ENCODE measurements at regions not wholly inside any gene's neighbourhood (a gene's known extent, or its start where the extent isn't known, plus 50 kb on each side); places are given as distances from the start of the nearest gene placed in this dataset.

DNA sequence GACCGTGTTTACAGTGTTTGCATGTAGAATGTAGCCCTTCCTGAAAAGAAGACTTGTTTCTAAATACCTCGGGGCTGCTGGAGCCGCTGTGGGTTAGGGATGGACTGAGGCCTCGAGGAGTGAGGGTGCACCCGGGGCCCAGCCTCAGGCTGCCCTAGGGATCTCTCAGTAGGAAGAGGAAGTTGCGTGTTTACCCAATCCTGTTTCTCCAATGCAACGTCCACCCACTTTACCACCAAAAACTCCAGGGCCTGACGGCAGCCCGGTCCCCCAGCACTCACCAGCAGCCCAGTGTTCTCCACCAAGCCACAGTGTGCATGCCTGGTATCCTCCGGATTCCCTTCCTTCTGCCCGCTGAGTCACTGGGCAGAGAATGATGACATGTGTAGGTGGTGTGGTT lies 255.8 kb downstream of the GLI2 start:
- DNase-seq (ENCODE audit: low spot score) = no peak

DNA sequence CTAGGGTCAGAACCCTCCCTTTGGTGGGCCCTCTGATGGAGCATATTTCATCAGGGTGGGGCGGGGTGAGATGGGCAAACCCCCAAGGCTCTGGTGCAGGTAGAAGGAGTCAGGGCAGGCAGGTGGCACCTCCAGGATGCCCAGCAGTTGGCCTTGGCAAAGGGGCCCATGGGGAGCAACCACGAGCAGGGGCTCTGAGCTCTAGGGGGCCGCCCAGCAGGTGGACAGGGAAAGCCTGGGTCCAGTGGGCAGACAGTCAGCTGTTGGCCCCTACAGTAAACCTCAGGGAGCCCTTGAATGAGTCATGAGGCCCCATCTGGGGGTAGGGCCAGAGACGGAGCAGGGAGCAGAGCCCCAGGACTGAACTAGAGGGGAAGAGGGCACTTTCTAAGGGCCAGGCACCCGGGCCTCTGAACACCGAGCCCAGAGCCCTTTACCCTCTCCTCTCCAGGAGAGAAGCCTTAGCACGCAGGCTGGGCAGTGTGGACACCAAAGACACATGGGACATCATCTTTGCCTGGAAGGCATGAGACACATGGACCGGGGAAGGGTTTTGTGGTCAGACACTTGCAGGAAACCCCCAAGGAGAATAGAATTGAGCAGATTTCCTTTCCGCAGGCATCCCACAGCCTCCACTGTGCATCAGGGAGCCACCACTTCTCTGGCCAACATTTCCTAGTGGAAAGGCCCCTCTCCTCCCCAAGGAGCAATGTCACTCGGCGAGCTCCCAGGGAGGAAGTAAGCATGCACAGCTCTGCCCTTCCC lies 257.3 kb downstream of the GLI2 start:
- no peak for DNase-seq (ENCODE audit: low spot score)

DNA sequence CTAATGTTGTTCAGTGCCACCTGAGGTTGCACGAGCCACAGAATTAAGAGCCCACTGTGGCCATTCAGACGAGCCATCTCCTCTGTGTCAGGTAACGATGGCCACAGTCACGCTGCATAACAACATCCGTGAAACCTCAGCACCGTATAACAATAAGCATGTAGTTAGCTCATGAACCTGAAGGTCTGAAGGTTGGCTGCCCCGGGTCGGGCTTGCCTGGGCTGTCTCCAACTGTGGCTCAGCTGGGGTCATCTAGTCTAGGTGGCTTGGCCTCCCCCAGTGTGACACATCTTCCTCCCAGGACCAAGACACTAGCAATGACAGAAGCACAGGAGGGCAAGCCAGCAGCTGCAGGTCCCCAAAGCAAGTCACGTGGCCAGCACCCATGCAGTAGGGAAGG lies 258.0 kb downstream of the GLI2 start:
- no peak for DNase-seq (ENCODE audit: low spot score)

DNA sequence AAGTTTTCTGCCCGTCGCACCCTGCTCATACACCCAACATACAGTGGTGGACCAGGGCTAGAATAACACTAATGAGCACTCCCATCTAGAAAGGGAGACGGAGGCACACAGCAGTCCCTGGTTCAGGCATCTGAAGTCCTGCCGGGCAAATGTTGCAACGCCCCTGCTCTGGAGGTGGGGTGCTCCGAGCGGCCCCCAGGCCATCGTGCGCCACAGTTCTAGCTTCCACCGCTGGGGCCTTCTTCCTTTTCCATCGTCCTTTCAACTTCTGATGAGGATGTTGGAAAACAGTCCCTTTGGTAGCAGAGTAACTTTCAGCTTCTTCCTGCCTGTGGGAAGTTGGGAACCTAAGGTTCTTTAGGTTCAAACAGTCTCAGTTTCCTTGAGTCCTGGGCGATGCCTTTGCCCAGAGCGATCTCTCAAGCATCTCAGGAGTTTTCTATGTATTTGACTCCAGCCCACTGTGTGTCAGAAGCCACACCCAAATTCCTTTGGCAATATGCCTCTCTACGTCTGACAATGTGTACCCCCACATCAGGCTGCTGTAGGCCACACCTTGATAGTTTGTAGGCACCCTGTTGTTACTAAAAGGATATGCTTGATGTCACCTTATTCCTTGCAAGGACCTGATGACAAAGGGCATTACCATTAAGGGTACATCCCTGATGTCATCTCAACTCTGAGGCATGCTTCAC lies 258.8 kb downstream of the GLI2 start:
- DNase-seq (ENCODE audit: low spot score) = no peak

DNA sequence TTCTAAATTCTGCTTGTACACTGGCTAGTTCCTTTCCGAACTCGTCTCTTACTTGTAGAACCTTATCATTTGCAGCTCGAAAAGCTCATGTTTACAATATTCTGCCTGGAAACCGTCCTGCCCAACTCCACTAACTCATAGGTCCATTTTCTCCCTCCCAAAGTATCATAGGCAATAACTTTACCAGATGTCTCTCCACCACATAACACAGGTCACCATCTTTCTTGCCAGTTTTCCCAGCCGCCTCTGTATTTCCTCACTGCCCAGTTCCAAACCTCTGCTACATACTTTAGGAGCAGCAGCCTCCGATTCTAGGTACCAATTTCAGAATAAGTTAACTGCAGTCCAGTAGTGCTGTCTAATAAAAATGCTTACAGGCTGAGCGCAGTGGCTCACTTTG lies 259.5 kb downstream of the GLI2 start:
- DNase-seq (ENCODE audit: low spot score) = no peak

DNA sequence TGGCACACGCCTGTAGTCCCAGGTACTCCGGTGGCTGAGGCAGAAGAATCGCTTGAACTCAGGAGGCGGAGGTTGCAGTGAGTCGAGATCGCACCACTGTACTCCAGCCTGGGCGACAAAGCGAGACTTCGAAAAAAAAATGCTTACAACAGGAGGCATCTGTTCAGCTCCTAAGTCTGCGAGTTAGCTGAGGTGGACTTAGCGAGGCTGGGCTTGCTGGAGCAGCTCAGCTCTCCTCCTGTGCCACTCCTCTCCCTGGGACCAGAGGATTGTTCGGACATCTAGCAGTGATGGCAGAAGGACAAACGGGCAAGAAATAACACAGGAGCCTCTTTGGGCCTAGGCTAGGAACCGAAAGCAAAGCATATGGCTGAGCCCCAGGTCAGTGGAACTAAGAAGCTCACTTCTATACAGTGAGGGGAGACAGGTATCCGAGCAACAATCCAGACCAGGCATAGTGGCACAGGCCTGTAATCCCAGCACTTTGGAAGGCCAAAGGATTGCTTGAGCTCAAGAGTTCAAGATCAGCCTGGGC lies 260.1 kb downstream of the GLI2 start:
- DNase-seq (ENCODE audit: low spot score) = no peak

DNA sequence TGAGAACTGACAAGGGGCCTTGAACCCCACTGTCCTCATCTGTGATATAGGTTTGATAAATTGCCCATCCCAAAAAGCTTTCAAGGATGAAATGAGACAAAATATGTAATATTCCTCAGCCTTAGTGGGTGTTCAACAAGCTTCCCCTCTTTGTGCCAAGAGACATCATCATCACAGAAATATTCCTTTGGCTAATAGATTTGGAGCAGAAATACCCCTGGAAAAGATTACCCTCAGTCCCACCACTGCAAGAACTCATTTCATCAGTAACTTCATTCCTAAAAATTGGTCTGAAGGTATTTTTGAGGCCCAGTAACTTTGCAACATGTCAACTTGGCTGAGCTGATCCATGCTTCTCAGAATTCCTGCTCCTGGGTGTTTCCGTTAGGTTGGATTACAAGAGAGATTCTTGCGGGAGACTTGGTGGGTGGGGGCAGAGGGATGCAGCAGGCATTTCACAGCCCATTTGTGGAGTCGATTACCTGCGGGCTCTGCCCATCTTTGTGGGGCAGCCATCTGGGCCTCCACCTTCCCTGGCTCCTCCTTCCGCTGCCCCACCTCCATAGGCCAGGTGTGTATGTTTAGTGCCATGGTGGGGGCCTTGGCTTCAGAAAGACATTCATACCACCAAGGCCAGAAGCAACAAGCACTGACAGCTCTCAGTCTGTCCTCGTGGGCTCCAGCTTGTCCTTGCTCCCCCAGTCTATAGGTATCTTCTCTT lies 263.9 kb downstream of the GLI2 start:
- no peak for DNase-seq (ENCODE audit: low spot score)

DNA sequence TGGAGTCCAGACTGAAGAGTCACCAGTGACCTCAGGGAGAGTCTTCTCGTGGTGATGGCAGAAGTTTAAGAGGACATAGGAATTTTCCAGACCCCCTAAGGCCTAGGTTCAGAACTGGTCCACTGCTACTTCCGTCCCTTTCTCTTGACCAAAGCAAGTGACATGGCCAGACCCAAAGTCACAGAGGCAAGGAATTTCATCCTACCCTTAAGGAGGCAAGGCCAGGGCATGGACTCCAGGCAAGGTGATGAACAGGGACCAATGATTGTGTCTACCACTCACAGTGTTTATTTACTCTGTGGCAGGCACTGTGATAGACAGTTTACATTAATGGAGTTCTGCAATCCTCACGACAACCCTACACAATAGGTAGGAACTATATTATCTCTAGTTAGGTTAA lies 265.1 kb downstream of the GLI2 start:
- no peak for DNase-seq (ENCODE audit: low spot score)

DNA sequence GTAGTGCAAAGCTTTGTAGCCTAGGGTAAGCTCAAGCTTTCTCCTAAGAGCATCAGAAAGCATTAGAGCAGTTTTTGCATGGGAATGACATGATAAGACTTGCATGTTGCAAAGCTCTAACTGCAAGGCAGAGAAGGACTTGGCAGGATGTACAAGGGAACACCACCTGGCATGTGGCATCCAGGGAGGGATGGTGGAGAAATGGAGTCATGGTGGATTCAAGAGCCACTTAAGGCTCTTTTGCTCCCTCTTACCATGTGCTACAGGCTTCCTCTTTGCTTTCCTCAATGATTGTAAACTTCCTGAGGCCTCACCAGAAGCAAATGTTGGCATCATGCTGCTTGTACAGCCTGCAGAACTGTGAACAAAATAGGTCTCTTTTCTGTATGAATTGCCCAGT lies 266.0 kb downstream of the GLI2 start:
- no peak for DNase-seq (ENCODE audit: low spot score)

DNA sequence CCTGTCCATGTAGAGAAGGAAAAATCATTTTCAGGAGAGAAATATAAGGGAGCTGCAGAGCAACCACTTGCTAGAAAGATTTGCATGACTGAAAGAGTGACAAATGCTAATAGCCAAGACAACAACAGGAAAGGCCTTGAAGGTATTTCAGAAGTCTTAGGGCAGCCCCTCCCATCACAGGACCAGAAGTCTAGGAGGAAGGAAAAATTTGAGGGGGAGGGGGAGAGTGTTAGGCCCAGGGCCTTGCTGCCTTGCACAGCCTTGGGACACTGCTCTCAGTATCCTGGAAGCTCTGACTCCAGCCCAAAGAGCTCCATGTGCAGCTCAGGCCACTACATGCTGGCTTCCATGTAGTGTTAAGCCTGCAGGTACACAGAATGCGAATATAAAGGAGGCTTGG lies 266.9 kb downstream of the GLI2 start:
- no peak for DNase-seq (ENCODE audit: low spot score)

DNA sequence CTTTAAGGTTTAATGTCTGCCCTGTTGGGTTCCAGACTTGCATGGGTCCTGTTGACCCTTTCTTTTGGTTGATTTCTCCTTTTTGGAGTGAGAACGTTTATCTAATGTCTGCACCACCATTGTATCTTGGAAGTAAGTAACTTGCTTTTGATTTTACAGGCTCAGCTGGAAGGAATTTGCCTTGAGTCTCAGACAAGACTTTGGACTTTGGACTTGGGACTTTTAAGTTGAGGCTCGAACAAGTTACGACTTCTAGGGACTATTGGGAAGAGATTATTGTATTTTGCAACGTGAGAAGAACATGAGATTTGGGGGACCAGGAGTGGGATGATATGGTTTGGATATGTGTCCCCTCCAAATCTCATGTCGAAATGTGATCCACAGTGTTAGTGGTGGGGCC lies 267.7 kb downstream of the GLI2 start:
- no peak for DNase-seq (ENCODE audit: low spot score)

DNA sequence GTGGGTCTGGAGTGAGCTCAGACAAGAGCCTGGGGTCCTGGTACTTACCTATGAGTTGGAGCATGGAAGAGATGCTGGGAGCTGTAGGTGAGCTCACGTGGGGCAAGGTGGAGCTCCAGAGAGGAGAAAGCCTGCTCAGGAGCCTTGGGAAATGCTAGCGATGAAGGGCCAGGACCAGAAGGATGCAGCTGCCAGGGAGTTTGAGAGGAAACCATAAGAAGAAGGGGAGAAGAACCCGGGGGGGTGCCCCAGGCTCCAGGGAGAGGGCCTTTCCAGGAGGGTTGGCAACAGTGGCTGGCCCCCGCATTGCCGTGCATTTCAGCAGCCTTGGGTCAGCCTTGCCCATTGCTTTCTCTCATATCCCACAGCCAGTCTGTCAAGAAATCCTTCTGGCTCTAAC lies 268.7 kb downstream of the GLI2 start:
- DNase-seq (ENCODE audit: low spot score) = no peak

DNA sequence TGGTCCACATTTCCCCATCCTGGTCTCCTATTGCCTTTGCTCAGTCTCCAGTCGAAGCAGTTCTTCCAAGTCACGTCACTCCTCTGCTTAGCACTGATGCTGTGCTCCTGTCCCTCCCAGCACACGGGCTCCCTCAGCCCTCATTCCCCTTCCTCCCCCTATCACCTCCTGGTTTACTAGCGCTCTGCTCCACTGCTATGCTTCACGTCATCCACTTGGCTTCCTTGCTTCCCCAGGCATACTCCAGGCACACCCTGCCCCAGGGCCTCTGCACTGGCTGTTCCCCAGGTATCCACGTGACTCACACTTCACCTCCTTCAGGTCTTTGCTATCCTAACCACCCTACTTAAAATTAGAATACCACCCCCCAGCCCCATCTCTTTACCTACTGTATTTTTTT lies 269.3 kb downstream of the GLI2 start:
- DNase-seq (ENCODE audit: low spot score) = no peak

DNA sequence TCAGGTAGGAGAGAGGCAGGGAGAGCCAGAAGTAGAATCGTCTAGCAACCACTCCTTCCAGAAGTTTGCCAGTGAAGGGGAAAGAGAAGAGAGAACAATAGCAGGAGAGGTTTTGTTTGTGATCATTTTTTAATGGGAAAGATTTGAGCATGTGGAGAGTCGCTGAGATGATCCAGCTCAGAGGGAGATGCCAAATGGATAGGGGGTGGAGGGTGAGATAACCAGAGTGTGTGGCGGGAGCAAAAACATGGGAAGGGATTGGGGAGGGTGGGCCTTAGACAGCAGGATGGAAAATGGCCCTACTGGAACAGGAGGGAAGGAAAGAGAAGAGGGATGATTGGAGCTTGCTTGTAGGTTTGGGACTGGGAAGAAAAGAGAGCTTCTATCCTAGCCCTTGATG lies 269.8 kb downstream of the GLI2 start:
- no peak for DNase-seq (ENCODE audit: low spot score)

DNA sequence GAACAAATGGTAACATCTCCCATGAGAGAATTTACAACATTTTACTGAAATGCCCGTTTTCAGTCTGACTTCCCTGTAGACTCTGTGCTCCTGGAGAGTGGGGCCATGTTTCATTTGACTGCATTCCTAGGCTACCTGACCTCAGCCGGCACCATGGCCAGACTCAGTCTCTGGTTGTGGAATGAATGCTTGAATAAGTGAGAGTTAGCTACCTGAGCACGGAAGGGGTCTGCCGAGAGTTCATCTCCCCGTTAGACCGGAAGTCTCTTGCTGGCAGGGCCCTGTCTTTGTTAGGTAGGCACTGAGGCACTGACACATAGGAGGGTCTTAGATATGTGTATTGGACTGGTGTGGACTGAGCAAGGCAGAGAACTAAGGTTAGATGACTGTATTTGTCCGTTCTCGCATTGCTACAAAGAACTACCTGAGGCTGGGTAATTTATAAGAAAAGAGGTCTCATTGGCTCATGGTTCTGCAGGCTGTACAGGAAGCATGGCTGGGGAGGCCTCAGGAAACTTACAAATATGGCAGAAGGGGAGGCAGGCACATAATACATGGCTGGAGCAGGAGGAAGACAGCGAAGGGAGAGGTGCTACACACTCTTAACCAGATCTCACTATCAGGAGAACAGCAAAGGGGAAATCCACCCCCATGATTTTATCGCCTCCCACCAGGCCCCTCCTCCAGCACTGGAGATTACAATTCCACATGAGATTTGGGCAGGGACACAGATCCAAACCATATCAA lies 271.2 kb downstream of the GLI2 start:
- DNase-seq (ENCODE audit: low spot score) = peak; percentile 2

DNA sequence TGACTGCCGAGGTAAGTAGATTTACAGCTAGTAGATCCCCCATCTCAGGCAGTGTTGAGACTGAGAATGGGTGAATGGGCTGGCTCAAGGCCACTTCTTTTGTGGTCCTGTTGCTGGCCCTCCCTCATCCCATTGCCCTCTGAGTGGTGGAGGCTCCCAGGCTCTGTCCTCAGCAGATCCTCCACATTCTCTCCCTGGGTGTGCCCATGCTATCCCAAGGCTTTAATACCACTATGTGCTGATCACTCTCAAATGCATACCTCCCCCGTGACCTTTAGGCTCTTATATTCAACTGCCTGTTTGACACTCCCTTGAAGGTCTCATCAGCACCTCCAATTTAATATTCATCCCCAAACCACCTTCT lies 271.8 kb downstream of the GLI2 start:
- DNase-seq (ENCODE audit: low spot score) = peak; percentile 1

DNA sequence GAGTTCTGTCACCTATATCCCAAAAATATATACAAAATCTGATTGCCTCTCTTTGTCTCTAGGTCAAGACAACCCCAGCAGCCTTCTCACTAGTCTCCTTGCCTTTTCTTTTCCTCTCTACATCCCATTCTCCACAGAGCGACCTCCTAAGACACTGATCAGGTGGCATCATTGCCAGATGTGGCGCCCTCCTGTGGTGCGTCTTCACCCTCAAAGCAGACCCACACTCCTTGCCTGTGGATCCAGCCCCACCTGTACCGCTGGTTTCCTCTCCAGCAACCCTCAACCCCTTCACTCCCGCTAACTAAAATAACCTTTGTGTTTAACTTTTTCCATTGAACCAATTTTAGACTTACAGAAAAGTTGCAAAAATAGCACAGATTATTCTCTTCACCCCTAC lies 273.3 kb downstream of the GLI2 start:
- no peak for DNase-seq (ENCODE audit: low spot score)

DNA sequence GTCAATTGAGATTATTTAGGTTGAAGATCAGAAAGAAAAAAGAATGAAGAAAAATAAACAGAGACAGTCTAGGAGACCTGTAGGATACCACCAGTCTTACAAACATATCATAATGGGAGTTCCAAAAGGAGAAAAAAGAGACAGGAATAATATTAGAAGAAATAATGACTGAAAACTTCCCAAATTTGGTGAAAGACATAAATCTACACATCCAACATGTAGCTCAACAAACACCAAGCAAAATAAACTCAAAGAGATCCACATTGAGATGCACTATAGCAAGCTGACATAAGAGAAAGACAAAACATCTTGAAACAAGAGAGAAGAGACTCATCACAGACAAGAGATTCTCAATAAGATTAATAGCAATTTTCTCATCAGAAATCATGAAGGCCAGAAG lies 274.0 kb downstream of the TFCP2L1 start:
- no peak for DNase-seq (ENCODE audit: low spot score)

DNA sequence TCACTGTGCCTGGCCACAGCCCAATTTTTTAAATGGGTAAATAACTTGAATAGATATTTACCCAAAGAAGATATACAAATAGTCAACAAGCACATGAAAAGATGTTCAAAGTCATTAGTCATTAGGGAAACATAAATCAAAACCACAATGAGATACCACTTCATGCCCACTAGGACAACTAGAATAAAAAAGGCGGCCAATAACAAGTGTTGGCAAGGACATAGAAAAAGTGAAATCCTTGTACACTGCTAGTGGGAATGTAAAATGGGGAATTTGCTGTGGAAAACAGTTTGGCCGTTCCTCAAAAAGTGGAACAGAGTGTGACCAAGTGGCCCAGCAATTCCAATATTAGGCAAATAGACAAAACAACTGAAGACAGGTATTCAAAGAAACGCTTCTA lies 270.1 kb downstream of the TFCP2L1 start:
- no peak for DNase-seq (ENCODE audit: low spot score)

DNA sequence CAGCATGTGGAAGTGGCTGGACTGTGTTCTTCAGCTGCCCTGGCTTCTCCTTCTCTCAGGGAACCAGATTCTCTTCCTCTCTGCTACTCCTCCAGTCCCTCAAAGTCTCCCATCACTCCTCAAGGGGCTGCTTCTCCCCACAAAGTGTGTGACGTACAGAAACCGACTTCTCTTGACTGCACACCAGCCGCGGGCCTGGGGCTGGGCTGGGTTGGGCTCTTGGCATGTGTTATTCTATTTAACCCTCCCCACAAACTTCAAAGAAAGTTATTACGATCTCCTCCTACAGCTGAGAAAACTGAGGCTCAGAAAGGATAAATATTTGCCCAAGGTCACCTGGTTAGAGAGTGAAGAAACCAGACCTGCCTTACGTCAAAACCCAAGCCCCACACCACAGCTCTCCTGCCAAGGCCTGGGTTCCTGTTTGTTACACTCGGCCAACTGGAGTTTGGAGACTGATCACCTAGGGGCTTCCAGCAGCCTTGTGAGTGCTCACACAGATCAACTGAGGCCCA lies 269.0 kb downstream of the TFCP2L1 start:
- no peak for DNase-seq (ENCODE audit: low spot score)

DNA sequence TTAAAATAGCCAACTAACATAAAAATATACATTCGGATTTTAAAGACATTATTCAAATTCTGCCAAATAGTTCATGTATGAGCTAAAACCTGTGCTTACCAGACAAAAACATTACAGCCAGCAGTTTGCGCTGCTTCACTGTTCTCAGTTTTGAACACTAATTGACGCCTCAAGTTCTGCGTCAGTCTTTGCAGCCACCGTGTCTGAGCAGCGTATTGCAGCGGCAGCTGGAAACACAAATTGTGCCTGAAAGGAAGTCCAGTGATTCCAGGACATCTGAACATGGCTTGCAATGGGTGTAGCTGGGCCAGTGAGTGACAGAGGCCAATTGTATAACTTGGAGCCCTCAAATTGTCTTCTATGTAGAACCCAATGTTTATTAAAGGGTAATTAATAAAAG lies 267.6 kb downstream of the TFCP2L1 start:
- no peak for DNase-seq (ENCODE audit: low spot score)

Data from mucosa of gallbladder (tissue), 1 donor.